GM12865 (cell line): ENCODE measurements at regions not wholly inside any gene's neighbourhood (a gene's known extent, or its start where the extent isn't known, plus 50 kb on each side); places are given as distances from the start of the nearest gene placed in this dataset.

ENCODE experiments used
- DNase-seq: peaks from one replicate; pipeline ENCODE4 v3.0.0; 2010; ENCODE audit warnings: low read depth
- H3K4me3 ChIP-seq: 2 replicates; pipeline ENCODE4 v1.5.1; 2011; ENCODE audit warnings: mild to moderate bottlenecking, low read depth, low read length, control low read depth
- CTCF ChIP-seq: IDR thresholded peaks from 2 replicates; pipeline ENCODE4 v1.5.1; 2011; ENCODE audit warnings: low read length, control low read depth, low read depth, inconsistent platforms; ENCODE audit not compliant: insufficient read depth; ENCODE audit errors: missing control alignments

- no peak overlapping the region for H3K4me3 ChIP-seq
- TF ChIP-seq CTCF: no peak
- no peak for DNase-seq
Observed at GRCh38 chr9:28770827-28771226, 1197.5 kb upstream of the C9orf72 start.

GRCh38 chr9:28774433-28775235, 1201.4 kb upstream of the C9orf72 start:
- peak; percentile 36 for TF ChIP-seq CTCF
- no peak overlapping the region for H3K4me3 ChIP-seq
- peak; percentile 22 for DNase-seq

- no peak for TF ChIP-seq CTCF
- no peak overlapping the region for H3K4me3 ChIP-seq
- DNase-seq: no peak
Observed at GRCh38 chr9:28779243-28779642, 1206.0 kb upstream of the C9orf72 start.

GRCh38 chr9:28781481-28781880, 1208.2 kb upstream of the C9orf72 start:
- no peak for DNase-seq
- no peak overlapping the region for H3K4me3 ChIP-seq
- no peak for TF ChIP-seq CTCF

DNA sequence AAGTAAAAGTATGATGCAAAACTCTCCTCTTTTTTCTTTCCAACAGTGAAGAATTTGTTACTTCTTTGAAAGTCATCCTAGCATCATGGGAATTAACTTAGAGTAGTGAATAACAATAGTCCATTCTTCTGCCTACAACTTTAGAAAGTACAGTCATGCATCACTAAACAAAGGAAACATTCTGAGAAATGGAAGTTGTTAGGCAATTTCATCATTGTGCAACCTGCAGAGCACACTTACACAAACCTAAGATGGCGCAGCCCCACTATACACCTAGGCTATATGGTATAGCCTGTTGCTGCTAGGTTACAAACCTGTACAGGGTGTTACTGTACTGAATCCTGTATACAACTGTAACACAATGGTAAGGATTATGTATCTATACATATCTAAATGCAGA, 1209.3 kb upstream of the C9orf72 start:
- no peak for TF ChIP-seq CTCF
- DNase-seq: no peak
- no peak overlapping the region for H3K4me3 ChIP-seq

- no peak overlapping the region for H3K4me3 ChIP-seq
- no peak for TF ChIP-seq CTCF
- no peak for DNase-seq
Observed at GRCh38 chr9:28792716-28793115, 1219.4 kb upstream of the C9orf72 start.

GRCh38 chr9:28799876-28800275, 1226.6 kb upstream of the C9orf72 start:
- DNase-seq: no peak
- H3K4me3 ChIP-seq: no peak overlapping the region
- no peak for TF ChIP-seq CTCF
